ENCODE measurements at regions not wholly inside any gene's neighbourhood (a gene's known extent, or its start where the extent isn't known, plus 50 kb on each side); places are given as distances from the start of the nearest gene placed in this dataset.

GRCh38 chr3:64276131-64276530, 50.9 kb upstream of the PRICKLE2 start:
- FAIRE-seq: no peak
- Histone ChIP-seq H3K27me3 (ENCODE audit: control insufficient read depth in 1 of 2, insufficient read depth in 2 of 2, low read length in 2 of 2) (no peaks in the 10 kb centered on the region), H3K79me2 (ENCODE audit: insufficient read depth, low read length) (no peaks in the 10 kb centered on the region), H3K36me3 (replicated peaks in 1 of 2; ENCODE audit: control insufficient read depth in 1 of 2, insufficient read depth in 2 of 2, low read length in 2 of 2) (no peaks in the 10 kb centered on the region), H4K20me1 (ENCODE audit: insufficient read depth, low read length) (no peaks in the 10 kb centered on the region), H3K4me2 (ENCODE audit: low read depth, low read length) (no peak overlapping the region), H3K9ac (ENCODE audit: insufficient read depth, low read depth, low read length) (no peak overlapping the region), H3K27ac (ENCODE audit: extremely low read length, insufficient read depth, low read length) (no peak overlapping the region), H3K9me3 (ENCODE audit: low read length) (no peaks in the 10 kb centered on the region), H2AFZ (ENCODE audit: low read length) (no peak overlapping the region), H3K4me3 (replicated peaks in 1 of 3; ENCODE audit: insufficient read depth in 1 of 3, low read depth in 2 of 3, low read length in 3 of 3) (no peak overlapping the region), H3K4me1 (ENCODE audit: insufficient read depth, low read length) (no peaks in the 10 kb centered on the region)
- in situ Hi-C loops (cut with HindIII; ENCODE audit: extremely low pct_ligation_motif_present, low pct_unique_long_range_greater_than_20kb) (no loop called here), intact Hi-C loops (cut with micrococcal nuclease; ENCODE audit: unreplicated experiment) (no loop called here)
- 36% methylated on average over 3 of the region's 3 CpGs for WGBS (ENCODE audit: low lambda C conversion rate)
- ChIA-PET CTCF (ENCODE audit: low intra/inter-chr PET ratio, low total read pairs) (no interaction called here), POLR2A (no interaction called here)
- DNase-seq (ENCODE audit: low spot score): no peak
- BruUV-seq (replicated peaks): no TSS peak
- ATAC-seq: no peak
- no peak for TF ChIP-seq NPAS2 (CRISPR knock-in tag; IDR thresholded peaks at IDR 0.05; ENCODE audit: borderline replicate concordance)
- TF ChIP-seq, protein P1, sequence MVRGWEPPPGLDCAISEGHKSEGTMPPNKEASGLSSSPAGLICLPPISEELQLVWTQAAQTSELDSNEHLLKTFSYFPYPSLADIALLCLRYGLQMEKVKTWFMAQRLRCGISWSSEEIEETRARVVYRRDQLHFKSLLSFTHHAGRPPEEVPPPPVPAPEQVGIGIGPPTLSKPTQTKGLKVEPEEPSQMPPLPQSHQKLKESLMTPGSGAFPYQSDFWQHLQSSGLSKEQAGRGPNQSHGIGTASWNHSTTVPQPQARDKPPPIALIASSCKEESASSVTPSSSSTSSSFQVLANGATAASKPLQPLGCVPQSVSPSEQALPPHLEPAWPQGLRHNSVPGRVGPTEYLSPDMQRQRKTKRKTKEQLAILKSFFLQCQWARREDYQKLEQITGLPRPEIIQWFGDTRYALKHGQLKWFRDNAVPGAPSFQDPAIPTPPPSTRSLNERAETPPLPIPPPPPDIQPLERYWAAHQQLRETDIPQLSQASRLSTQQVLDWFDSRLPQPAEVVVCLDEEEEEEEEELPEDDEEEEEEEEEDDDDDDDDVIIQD (CRISPR knock-in tag; IDR thresholded peaks at IDR 0.05; ENCODE audit: low read depth): no peak
- no peak for TF ChIP-seq NR1H2 (CRISPR knock-in tag; IDR thresholded peaks at IDR 0.05; ENCODE audit: borderline replicate concordance, low read depth)
- no peak for TF ChIP-seq HCFC1 (IDR thresholded peaks at IDR 0.05; ENCODE audit: low read depth, low read length)
- no peak for TF ChIP-seq ZNF343 (CRISPR knock-in tag; IDR thresholded peaks at IDR 0.05)
- TF ChIP-seq HHEX (CRISPR knock-in tag; IDR thresholded peaks at IDR 0.05): no peak
- no peak for TF ChIP-seq YEATS2 (CRISPR knock-in tag; IDR thresholded peaks at IDR 0.05; ENCODE audit: borderline replicate concordance)
- TF ChIP-seq FOXK2 (IDR thresholded peaks at IDR 0.05): no peak
- no peak for TF ChIP-seq CAMTA2 (CRISPR knock-in tag; IDR thresholded peaks at IDR 0.05; ENCODE audit: borderline replicate concordance)
- no peak for TF ChIP-seq GABPA (IDR thresholded peaks at IDR 0.05; ENCODE audit: low read depth, low read length)
- no peak for TF ChIP-seq GABPA (CRISPR knock-in tag; IDR thresholded peaks at IDR 0.05; ENCODE audit: low read depth)
- no peak for TF ChIP-seq SIX1 (CRISPR knock-in tag; IDR thresholded peaks at IDR 0.05; ENCODE audit: borderline replicate concordance)
- no peak for TF ChIP-seq NFE2 (CRISPR knock-in tag; IDR thresholded peaks at IDR 0.05)
- no peak for TF ChIP-seq HMGA1 (CRISPR knock-in tag; conservative IDR thresholded peaks at IDR 0.05)
- no peak for TF ChIP-seq ZKSCAN8 (CRISPR knock-in tag; IDR thresholded peaks at IDR 0.05; ENCODE audit: borderline replicate concordance)
- no peak for TF ChIP-seq PHF5A (CRISPR knock-in tag; IDR thresholded peaks at IDR 0.05; ENCODE audit: low read depth, unreplicated experiment)
- TF ChIP-seq ZFP82 (CRISPR knock-in tag; IDR thresholded peaks at IDR 0.05; ENCODE audit: borderline replicate concordance): no peak
- no peak for TF ChIP-seq ZNF160 (CRISPR knock-in tag; IDR thresholded peaks at IDR 0.05)

Measured in HepG2 (cell line).